Activated CD8-positive, alpha-beta memory T cell treated with anti-CD3 and anti-CD28 coated beads for 24 hours (primary cell): ENCODE measurements at regions not wholly inside any gene's neighbourhood (a gene's known extent, or its start where the extent isn't known, plus 50 kb on each side); places are given as distances from the start of the nearest gene placed in this dataset.
"Not testable (repeated sequence)": the region's sequence is repeated elsewhere in the genome, so short reads cannot be mapped to it uniquely, and the experiment has no call there.

ENCODE experiments used
- DNase-seq: peaks from one replicate; pipeline ENCODE4 v3.0.0-alpha.2; 2020

- DNase-seq, result no peak
Measured at GRCh38 chr5:10921160-10921559, 160.1 kb upstream of the DAP start.

DNA sequence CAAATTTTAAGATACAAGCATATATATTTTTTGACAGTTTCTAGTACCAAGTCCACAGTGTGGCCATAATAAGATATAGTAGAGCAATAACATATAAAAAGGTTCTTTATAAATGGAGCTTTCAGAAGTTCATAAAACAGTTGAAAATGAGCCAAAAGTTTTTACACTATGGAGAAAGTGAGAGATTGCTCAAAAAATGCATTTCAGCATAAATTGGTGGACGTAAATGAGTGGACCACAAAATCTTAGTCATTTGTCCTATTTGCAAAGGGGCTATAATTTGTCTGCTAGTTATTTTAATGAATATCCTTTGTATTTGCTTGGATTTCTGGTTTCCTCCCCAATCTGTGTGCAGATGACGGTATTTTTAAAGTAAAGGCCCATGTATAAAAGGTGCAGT, 159.4 kb upstream of the DAP start:
- DNase-seq, result no peak

- no peak for DNase-seq
Measured at GRCh38 chr5:10914741-10915480, 153.9 kb upstream of the DAP start.

GRCh38 chr5:10913841-10914240, 152.8 kb upstream of the DAP start:
- DNase-seq, result no peak

- DNase-seq, result no peak
Measured at GRCh38 chr5:10913181-10913810, 152.3 kb upstream of the DAP start.

DNA sequence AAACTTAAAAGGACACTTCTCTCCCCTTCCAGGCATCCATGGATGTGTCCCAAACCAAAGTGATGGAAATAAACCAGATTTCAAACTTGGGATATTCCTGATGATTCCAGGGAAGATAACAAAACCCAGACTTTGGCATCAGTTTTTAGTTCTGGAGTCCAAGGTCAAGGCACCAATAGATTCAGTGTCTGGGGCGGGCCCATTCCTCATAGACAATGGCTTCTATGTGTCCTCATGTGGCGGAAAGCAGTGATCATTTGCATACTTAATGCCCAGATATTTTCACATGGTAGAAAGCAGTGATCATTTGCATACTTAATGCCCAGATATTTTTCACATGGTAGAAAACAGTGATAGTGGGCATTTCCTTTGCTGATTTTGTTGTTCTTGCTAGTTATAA, 151.4 kb upstream of the DAP start:
- no peak for DNase-seq

DNA sequence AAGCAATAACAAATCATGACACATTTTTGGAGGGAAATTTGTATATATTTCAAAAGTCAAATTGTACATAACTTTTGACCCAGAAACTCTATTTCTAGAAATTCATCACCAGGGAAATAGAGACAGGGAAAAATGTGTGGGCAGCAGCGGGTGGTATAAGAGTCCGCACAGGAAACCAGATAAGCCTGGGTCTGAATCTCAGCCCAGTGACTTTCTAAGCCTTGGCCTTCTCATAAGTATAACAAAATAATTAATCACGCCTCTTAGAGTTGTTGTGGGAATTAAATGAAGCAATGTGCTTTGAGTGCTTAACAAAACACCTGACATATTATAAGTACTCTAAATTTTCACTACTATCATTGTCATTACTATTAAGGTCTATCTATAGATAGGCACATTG, 149.2 kb upstream of the DAP start:
- DNase-seq, result no peak

GRCh38 chr5:10904862-10905432, 143.9 kb upstream of the DAP start:
- DNase-seq, result no peak

DNA sequence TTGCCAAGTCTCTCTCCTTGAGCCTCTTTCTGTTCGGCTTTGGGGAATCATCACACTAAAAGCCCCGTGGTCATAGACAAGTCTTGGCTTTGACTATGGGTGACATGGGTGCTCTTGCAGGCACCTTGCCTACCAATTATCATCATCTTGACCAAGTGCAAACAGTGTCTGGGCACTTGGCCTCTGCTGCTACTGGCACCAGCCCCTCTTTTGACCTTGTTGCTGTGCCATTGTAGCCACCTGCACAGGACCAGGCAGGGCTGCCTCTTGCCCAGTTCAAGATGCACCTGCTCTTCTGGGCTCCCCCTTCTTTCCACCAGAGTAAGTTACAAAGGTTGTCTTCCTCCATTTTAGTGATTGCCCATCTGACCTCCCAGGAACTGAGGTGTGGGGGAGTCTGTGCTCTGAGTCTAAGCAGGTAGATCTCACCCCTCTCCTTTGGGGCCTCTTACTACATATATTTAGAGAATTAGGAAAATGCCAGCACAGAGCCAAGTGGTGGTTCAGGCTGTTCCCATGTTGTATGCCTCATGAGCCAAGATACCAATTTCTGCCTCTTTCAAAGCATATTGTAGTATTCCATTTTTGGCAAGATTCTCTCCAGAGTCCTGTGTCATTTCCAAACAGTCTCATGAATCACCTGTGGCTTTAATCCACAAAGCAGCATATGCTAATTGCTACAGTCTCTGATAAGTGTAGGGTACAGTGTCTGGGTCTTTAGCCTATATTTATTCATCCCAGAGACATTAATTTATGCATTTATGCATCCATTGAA, 142.9 kb upstream of the DAP start:
- no peak for DNase-seq

GRCh38 chr5:10902145-10902544, 141.1 kb upstream of the DAP start:
- DNase-seq, result no peak

DNA sequence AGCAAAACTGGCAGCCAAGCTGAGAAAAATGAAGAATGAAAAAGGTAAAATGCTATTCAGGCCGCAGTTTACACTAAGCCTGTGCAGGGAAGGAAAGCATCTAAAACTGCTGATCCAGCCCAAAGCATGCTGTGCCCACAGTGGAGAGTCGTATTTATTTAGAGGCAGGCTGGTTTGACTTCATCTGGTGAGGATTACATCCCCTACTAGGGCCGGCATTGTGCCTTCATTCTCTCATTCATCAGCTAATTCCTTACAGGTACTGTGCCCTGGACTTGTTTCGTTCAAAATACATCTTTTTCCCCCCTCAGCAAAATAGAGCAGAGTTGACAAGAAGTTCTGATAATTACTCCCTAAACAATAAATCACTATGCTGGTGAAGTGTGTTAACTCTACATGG, 137.5 kb upstream of the DAP start:
- no peak for DNase-seq

DNA sequence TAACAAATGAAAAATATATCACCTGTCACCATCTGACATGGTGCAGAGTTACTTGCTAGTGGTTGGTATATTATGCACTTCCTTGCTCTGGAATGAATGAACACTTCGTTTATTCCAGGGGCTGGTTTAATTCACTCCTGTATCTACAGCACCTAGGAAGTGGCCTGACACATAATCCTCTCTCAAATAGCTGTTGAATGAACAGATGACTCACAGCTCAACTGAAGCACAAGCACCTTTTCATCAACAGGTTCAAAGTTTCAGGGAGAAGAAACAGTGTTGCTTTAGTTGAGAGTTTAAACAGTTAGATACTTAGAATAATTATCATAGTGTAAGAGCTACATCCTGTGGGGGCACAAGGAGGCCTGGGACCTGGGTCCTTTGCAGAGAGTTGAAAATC, 135.0 kb upstream of the DAP start:
- no peak for DNase-seq

- no peak for DNase-seq
Measured at GRCh38 chr5:10894445-10895054, 133.5 kb upstream of the DAP start.

DNA sequence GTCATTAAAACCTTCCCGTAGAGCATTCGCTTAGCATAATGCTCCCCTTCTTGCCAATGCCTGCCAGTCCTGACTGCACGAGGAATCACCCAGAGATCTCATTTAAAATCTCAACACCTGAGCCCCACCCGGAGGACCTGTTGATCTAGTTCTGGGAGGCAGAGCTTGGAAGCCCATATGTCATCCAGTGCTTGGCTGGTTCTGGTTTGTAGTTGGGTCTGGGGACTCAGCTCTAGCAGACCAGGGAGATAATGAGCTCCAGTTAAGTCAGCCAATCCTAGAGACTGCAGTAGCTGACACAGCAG, 131.8 kb upstream of the DAP start:
- no peak for DNase-seq

DNA sequence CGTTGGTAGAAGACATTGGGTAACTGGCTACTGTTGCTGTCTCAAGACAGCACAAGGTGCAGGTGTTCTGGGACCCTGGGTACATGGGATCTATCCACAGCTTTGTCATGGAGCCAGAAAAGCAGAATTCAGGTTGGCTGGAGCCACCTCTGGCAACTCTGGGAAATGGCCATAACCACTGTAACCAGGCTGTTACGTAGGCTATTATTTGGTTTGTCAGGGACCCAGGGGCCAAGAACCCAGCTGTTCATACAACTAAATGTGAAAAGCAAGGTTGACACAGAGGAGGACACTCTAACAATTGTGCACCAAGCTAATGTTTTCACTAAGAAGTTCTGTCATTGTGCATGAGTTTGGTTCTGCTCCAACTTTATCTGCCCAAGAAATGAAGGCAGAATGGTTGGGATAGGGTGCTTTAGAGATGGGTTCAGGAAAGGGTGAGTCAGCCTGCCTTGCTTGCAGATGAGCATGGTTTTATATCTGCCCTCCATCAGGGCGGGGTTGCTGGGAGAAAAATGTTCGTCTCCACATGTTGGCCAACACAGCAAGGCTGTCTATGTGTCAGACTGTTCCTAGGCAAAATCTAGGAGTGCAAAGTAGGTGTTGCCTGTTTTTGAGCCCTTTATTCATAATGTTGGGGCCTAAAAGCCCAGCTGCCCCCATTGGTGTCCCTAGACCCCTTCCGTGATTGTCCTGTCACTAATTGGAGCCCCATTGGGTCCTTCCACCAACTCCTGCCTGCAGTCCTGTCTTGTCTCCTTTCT, 131.3 kb upstream of the DAP start:
- no peak for DNase-seq

DNA sequence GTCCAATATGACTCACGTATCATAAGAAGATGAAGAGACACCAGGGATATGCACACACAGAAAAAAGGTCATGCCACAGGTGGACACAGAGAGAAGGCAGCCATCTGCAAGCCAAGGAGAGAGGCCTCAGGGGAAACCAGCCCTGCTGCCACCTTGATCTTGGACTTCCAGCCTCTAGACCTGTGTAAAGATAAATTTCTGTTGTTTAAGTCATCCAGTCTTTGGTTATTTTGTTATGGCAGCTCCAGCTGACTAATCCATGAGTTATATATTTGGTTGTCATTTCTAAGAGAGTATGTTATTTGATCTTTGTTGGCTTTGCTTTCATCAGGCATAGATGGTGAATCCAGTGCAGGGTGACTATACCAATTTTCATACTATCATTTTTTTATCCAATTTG, 130.2 kb upstream of the DAP start:
- DNase-seq, result no peak

DNA sequence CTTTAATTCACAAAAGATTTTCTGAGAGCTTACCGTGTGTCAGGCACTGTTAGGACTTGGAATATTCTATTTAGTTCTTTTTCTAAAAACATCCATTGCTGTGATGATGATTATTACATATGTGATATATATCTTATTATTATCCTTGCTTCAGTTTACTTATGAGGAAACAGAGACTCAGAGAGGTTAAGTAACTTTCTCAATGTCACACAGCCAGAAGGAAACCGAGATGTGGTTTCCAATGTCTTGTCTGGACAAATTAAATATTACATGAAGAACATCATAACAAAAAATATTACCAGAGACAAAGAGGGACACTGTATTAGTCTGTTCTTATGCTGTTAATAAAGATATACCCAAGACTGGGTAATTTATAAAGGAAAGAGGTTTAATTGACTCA, 125.5 kb upstream of the DAP start:
- DNase-seq, result no peak

- DNase-seq, result no peak
Measured at GRCh38 chr5:10885026-10885425, 124.0 kb upstream of the DAP start.

- not testable (repeated sequence) for DNase-seq
Measured at GRCh38 chr5:10883945-10884344, 122.9 kb upstream of the DAP start.

DNA sequence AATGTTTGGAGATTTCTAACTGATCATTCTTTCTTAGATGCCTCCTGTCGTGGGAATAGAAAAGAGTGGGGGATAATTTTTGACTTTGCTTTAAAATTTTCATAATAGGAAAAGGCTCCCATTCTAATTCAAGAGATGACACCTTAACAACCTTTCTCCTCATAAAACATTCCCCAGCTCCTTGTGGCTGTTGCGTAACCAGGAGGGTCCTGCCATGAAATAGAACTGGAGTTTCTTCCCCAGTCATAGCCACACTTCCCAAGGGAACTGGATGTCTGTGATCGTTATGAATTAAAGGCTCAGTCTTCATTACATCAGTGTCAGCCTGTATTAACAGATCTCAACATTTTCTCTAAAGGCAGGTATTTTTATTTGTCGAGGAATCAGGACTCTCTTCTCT, 119.9 kb upstream of the DAP start:
- no peak for DNase-seq

GRCh38 chr5:10876996-10877395, 116.0 kb upstream of the DAP start:
- DNase-seq, result not testable (repeated sequence)

DNA sequence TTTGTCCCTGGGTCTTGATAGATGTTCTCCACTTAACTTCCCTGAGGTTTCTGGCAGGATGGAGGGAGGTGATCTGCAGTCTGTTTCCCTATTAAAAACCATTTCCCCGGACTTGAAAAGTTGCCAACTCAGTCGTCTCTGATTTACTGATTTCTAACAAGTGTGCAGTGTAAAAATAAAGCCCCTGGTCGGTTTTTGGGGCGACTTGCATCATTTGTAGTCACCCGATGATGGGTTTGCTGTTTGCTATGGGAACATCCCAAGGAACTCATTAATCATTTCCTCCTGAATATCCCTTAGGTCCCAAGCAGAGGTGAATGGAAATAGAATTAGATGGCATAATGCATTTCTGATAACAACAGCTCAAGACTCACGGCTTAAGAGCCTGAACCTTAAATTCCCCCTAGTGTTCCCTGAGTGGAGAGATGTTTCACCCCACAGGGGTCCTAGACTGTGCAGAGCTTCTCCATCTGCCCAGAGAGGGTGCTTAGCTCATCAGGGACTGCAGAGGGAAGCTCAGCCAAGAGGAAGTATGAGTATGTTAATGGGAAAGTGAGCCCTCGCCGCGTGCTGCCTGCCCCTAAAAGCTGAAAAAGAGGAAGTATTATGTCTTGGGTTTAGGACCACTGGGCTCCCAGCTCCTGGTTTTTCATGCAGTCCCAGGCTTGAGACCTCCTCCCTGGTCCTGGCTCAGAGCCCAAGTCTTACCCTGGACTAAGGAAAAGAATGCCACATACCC, 115.1 kb upstream of the DAP start:
- DNase-seq, result no peak
